Breast epithelium (tissue), 3 donors: ENCODE measurements at regions not wholly inside any gene's neighbourhood (a gene's known extent, or its start where the extent isn't known, plus 50 kb on each side); places are given as distances from the start of the nearest gene placed in this dataset.

Experiments
- CTCF ChIP-seq, 3 donors: fragments of 450-650 bp; IDR thresholded peaks; one replicate each; pipeline ENCODE4 v1.5.1; 2016 to 2017; ENCODE audit warnings: antibody characterized with exemption in 3 of 3, mild to moderate bottlenecking in 3 of 3, moderate library complexity in 3 of 3
- POLR2A ChIP-seq: fragments of 450-650 bp; IDR thresholded peaks from one replicate; pipeline ENCODE4 v1.6.1; 2016; ENCODE audit warnings: antibody characterized with exemption, mild to moderate bottlenecking, moderate library complexity
- POLR2AphosphoS5 ChIP-seq, 3 donors: sonication (generic); formaldehyde crosslinking; IDR thresholded peaks; one replicate each; pipeline ENCODE4 v1.6.1; 2017; ENCODE audit warnings: antibody characterized with exemption in 3 of 3

- no peak for TF ChIP-seq CTCF (IDR thresholded peaks at IDR 0.05)
- TF ChIP-seq POLR2A = no peak
- TF ChIP-seq POLR2AphosphoS5 (IDR thresholded peaks at IDR 0.05) = no peak
These were observed 640.6 kb downstream of the SPRY1 start for GRCh38 chr4:124037236-124037635.
